UCSD-AML1 (cell line): ENCODE measurements at regions not wholly inside any gene's neighbourhood (a gene's known extent, or its start where the extent isn't known, plus 50 kb on each side); places are given as distances from the start of the nearest gene placed in this dataset.

Experiments
- DNase-seq: peaks from one replicate; lab custom pipeline; 2025; ENCODE audit not compliant: unreplicated experiment; lab: John Stamatoyannopoulos, UW

GRCh38 chr1:34693081-34693480 lies 61.8 kb upstream of the GJB5 start:
- DNase-seq, result no peak

GRCh38 chr1:34694383-34694782 lies 60.5 kb upstream of the GJB5 start:
- DNase-seq, result no peak

GRCh38 chr1:34695580-34695979 lies 59.3 kb upstream of the GJB5 start:
- DNase-seq, result no peak

- DNase-seq, result no peak
These were observed 58.6 kb upstream of the GJB5 start for GRCh38 chr1:34696230-34696629.

GRCh38 chr1:34696981-34697380 lies 57.9 kb upstream of the GJB5 start:
- DNase-seq, result no peak

- DNase-seq, result no peak
These were observed 57.0 kb upstream of the GJB5 start for GRCh38 chr1:34697818-34698217.

- DNase-seq, result no peak
These were observed 53.4 kb upstream of the GJB5 start for GRCh38 chr1:34701326-34702060.
